ENCODE measurements at regions not wholly inside any gene's neighbourhood (a gene's known extent, or its start where the extent isn't known, plus 50 kb on each side); places are given as distances from the start of the nearest gene placed in this dataset.

- no peak for TF ChIP-seq CTCF (conservative IDR thresholded peaks at IDR 0.05 in 1 of 2, IDR thresholded peaks at IDR 0.05 in 1 of 2; ENCODE audit: low read depth in 1 of 2, low read length in 2 of 2)
- no peak for TF ChIP-seq EZH2 (IDR thresholded peaks at IDR 0.05; ENCODE audit: low read length, missing control alignments)
Observed at GRCh38 chr3:159182961-159183360, 381.1 kb downstream of the MFSD1 start.
